ENCODE measurements at regions not wholly inside any gene's neighbourhood (a gene's known extent, or its start where the extent isn't known, plus 50 kb on each side); places are given as distances from the start of the nearest gene placed in this dataset.
"Not testable (repeated sequence)": the region's sequence is repeated elsewhere in the genome, so short reads cannot be mapped to it uniquely, and the experiment has no call there.

GRCh38 chr1:101121975-101122374 is 96.4 kb upstream of the DPH5 start:
- no peak for DNase-seq

DNA sequence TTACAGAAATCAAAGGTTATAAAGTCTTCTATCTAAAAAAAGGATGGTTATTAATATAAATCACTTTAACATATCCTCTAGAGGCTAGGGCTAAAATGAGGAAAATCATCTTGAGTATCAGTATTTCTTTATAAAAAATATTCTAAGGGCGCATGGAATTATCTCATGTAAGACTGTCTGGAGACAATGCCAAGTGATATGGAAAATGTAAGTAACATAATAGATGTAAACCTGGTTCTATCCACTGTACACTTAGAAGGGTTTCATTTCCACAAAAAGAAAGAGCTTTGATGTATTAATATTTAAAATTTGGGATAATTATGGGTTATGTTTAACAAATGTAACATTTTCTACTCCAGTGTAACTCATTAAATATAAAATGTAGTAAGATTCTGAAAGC is 95.9 kb upstream of the DPH5 start:
- no peak for DNase-seq

DNA sequence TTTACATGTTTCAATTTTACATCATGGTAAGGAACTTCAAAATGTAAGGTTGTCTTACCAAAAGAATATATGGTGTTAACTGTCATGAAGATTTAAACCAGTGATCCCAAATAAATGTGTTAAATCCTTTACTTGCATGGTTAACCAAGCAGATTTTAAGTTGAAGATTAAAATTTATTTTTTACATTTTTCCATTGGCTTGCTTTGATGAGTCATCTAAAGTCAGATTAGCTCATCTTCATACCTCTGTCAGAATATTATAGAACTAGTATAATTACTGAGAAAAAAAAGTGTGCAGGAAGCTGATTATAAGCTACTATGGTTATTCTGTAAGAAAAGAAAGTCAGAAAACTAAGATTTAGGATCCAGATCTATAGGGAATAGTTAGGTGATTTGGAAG is 95.3 kb upstream of the DPH5 start:
- DNase-seq, result no peak

- no peak for DNase-seq
Observed at GRCh38 chr1:101119289-101119688, 93.7 kb upstream of the DPH5 start.

DNA sequence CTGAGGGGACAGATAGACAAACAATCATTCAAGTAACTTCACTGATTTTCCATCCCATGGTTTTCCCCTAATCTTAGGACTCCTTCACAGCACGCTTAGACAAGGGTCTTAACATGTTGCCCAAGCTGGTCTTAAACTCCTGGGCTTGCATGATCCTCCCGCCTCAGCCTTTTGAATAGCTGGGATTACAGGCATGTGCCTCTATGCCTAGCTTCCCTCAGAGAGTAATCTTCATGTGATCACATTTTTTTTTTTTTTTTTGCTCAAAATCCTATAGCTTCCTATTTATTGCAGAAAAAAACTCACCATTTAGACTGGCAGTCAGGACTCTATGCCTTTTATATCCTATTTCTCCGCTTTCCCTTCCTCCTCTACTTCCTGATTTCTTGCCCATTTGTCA is 90.4 kb upstream of the DPH5 start:
- DNase-seq, result no peak

DNA sequence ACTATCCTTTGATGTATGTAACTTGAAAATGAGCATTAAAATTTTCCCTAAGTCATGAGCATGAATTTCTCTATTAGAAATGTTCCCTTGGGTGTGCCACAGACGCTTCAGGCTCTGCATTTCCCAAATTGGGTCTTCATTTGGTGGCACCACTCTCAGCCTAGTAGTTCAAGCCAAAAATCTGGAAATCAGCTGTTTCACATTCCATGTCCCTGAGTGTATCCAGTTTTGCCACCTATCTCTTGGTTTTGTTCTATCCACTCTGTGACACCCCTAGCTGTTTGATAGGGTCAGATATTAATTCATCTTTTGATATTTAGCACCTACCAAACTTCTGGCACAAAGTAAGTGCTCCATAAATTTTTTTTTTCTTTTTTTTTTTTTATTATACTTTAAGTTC is 89.5 kb upstream of the DPH5 start:
- no peak for DNase-seq

GRCh38 chr1:101114128-101114527 is 88.5 kb upstream of the DPH5 start:
- not testable (repeated sequence) for DNase-seq

DNA sequence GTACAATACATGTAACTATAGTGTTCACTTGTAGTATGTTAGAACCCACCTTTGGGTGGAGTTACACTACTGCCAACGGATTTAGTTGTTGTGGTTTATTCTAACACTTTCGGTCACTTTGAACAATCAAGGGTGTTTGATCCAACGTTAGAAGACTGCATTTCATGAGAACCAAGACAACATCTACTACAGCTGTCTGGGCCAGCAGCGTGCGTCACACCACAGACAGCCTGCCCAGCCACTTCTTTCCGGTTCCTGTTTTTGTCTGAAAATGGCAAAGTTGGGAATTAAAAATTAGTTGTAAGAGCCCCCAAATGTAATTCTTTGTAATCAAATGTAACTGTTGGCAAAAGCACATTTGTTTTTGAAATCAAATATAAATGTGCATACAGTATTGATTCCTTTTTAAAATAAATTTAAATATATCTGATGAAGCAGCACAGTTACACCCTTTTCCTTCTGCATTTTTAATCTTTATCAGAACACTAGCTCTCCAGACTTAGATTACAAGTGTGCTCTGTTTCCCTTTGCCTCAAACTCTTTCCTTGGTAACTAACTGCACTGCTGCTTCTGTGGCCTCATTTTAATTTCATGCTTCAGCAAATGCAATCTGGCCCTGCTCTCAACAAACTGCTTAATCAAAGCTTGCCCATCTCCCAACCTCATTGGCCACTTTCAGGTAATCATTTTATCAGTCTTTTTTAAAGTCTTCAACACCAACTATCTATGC is 86.6 kb upstream of the DPH5 start:
- DNase-seq, result peak; percentile 44 to 58

- no peak for DNase-seq
Observed at GRCh38 chr1:101111461-101111860, 85.9 kb upstream of the DPH5 start.

- DNase-seq, result no peak
Observed at GRCh38 chr1:101109791-101110190, 84.2 kb upstream of the DPH5 start.

GRCh38 chr1:101108111-101108500 is 82.5 kb upstream of the DPH5 start:
- no peak for DNase-seq

- no peak for DNase-seq
Observed at GRCh38 chr1:101107496-101108110, 82.0 kb upstream of the DPH5 start.

DNA sequence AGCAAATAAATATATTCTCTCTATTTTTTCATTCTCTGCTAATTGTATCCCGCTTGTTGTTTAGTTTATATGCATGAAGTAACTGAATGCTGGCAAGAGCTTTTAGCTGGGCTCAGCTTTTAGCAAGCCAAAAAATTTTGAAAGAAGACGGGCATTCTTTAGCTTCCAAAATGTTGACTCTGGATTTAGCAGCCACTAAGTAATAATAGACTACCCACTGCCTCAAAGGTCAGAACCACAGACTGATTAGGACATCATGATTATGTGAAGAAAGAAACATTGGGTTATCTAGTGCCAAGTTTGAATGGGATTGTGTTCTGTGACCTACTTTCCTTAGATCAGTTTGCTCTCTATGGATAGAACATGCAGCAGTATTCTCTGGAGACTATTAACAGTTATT is 80.3 kb upstream of the DPH5 start:
- no peak for DNase-seq

DNA sequence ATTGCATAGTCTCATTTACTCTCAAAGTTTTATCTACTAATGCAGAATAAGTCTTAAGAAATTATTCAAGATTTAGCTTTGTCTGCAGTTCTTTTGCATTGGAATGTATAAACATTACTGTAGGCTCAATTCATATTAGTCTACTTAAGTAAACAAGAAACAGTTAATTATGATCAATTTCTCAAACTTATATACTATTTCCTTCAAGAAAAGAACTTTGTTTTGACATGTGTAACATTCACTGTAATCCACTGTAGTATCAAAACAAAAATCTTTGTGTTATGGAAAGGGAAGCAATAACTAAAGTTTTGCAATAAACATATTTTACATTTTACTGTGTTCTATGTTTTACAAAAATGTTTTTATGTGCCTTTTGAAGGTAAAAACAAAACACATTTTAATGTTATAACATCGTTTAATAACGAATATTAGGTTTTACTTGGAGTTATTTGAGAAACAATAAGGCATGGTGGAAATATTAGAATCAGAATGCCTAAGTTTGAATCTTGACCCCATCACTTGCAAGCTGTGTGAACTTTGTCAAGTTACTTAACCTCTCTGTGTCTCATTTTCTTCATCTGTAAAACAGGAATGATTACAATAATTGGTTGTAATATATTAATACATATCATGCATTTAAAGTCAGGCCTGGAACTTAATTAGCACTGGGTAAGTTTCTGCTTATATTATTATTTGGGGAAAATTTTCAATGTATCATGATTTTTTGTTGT is 77.0 kb upstream of the DPH5 start:
- no peak for DNase-seq

DNA sequence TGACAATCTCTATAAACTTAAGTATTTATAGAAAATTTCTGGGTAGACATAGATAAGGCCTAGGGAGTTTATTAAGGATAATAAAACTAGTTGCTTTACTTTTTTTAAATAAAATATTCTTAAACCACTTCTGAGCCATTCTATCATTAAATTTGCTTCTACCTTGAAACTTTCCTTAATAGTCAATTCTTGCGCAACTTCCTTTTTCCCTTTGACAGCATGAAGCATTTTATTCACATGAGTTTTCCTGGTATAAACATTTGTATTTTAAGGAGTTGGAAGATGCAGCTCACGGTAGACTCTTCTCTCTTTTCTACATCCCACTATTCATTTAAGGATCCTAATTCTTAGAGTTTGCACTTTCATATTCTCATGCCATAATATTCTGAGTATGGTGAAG is 75.8 kb upstream of the DPH5 start:
- no peak for DNase-seq

DNA sequence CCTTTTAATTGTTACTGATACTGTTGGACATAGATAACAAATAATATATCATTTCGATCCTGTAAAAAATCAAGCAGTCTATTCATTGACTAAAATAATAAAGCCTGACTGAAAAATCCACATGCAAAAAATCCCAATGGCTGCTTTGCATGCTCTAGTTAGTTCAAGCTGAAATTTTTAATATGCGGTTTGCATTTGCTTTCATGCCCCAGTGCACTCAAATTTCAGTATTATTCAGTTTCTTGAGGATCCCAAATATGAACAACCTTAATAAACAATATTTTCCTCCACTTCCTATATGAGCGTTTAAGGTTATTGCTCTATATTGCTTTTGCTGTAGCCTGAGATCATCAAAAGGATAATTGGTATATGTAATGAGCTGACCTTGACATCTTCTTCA is 75.1 kb upstream of the DPH5 start:
- no peak for DNase-seq

GRCh38 chr1:101098907-101099306 is 73.3 kb upstream of the DPH5 start:
- no peak for DNase-seq

DNA sequence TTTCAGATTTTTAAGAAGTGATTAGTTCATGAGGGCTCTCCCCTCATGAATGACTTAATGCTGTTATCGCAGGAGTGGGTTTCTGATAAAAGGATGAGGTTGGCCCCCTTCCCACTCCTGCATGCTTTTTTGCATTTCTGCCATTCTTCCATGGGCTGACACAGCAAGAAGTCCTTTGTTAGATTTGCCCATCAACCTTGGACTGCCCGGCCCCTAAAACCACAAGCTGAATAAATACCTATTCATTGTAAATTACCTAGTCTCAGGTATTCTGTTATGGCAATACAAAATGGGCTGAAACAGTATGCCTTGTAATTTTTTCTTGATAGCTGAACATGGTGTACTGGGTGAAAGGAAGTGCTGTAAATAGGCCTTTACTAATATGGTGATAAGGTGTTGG is 72.7 kb upstream of the DPH5 start:
- DNase-seq, result no peak

DNA sequence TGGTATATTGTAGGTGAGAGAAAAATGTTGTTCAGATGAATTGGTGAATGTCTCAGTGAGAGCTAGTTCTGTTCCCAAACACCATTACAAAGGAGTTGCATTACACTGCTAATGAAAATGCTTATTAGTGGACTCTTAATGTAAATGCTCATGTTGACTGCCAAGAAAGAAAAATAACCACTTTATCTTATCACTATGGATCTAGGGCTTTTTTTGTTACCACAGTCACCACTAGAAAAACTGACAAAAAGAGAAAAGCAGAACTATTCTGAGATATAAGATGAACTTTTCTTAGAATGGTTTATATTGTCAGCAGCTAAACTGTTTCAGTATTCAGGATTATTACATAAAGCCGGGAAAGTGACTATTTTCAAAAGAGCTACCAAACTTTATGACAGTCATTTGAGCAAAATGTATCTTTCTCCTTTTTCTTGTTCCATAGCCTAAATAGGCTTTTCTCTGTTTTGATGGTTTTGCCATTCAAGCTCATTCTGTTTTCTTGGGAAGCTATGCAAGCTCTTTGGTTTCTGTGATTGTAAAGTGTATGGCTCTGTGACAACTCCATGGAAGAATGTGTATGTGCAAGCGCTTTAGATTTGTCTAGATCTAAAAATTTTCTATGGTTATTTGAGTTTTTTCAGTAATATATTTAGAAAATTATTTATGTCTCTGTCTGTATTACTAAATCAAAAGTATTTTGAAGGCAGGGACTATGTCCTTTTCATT is 64.2 kb upstream of the DPH5 start:
- DNase-seq, result no peak

DNA sequence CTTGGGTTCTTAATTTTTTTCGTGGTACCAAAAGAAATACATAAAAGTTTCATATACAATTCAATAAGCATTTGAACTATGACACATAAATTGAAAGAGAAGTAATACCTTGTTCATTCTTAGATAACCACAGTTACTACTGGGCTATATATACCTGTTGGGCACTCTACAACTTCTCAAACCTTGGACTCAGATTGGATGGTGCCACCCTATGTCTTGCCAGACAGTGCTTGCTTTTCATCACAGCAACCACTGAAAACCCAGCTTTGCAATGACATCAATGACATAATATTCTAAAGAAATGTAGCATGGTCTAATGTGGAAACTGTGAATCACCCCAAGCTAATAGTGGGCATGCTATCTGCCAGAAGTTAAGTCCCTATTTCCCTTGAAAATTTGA is 62.8 kb upstream of the DPH5 start:
- DNase-seq, result no peak

DNA sequence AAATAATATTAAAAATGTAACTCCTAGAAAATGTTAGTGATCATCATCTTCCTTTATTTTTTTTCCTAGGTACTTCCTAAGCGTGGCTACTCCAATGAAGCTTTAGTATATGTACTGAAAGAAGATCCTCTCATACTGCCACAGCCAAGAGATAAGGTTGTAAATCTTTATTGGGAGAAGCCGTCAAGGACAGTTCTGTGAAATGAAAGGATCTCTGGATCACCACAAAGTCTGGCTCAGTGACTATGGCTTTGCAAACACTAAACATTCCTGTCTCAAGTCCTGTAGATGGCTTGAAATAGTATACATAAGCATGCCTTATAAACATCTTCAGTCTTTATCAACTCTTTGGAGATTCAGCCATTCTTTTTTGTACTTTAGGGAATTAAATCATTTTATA is 61.2 kb upstream of the DPH5 start:
- DNase-seq, result no peak

- DNase-seq, result peak; percentile 46 to 57
Observed at GRCh38 chr1:101081496-101082488, 56.2 kb upstream of the DPH5 start.
